HG02852 (cell line): ENCODE measurements at regions not wholly inside any gene's neighbourhood (a gene's known extent, or its start where the extent isn't known, plus 50 kb on each side); places are given as distances from the start of the nearest gene placed in this dataset.
"Not testable (repeated sequence)": the region's sequence is repeated elsewhere in the genome, so short reads cannot be mapped to it uniquely, and the experiment has no call there.

ENCODE experiments used
- ATAC-seq: cut with Tn5 transposase; IDR thresholded peaks from one replicate; pipeline ENCODE4 v1.9.1; 2021; ENCODE audit warnings: mild to moderate bottlenecking, moderate library complexity; ENCODE audit not compliant: unreplicated experiment

DNA sequence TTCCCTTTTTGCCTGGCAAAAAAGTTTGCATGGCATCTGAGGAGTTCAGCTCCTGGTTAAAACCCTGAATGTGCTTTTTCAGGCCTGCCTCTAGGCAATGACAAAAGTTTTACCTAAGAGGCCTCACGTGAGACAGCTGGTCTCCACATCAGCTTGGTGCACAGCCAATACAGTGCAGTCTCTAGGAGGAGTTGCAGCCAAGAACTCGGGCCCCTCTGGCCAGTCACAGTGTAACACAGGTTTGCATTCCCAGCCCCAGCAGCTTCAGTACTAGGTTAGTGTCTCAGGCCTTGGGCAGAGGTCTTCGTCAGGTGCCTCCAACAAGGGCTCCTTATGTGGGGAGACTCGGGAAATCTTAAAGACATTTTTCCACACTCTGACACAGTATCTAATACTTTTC, 771.7 kb downstream of the SORCS1 start:
- ATAC-seq = no peak

DNA sequence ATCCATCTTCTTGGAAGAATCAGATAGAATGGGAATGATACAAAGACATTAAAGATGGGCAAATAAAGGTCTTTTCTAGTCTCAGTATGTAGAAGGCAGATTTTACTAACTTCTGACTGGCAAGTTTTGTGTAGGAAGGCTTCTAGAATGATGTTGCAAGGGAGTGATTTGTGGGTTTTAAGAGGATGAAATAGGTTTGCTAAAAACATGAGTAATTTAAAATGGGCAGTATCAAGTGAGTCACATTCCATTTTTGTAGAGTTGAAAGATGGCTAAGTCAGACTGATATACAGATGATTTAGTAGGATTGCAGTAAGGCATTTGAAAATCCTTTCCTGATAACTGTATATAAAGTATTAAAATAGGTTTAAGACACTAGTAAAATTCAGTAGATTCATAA, 777.4 kb downstream of the SORCS1 start:
- no peak for ATAC-seq

DNA sequence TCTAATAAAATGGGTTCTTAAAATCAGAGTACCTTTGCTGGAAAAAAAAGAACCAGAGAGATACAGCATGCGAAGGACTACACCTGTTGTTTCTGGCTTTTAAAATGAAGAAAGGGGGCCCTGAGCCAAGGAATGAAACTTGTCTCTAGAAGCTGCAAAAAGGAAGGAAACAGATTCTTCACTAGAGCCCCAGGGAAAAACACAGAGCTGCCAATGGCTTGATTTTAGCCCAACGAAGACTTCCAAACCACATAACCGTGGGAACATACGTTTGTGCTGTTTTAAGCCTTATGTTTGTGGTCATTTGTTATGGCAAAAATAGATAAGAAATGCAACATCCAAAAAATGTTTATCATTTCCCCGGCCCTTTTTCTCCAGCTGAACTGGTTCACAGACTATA, 780.0 kb downstream of the SORCS1 start:
- ATAC-seq = no peak

DNA sequence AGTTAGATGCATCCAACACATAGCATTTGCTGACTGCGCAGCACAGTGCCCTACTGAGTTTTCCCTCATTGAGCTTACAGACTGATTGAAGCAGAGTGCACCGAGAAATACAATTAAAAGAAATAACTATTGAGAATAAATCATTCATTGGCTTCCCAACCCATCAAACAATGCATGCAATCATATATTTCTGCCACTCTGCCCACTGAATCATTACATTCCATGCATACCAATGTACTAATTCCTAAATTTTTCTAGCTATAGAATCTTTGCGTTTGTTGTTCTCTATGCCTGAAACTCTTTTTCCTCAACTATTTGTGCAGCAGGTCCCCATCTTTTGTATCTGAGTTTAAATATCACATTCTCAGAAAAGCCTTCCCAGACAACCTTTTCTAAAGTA, 783.8 kb downstream of the SORCS1 start:
- no peak for ATAC-seq

DNA sequence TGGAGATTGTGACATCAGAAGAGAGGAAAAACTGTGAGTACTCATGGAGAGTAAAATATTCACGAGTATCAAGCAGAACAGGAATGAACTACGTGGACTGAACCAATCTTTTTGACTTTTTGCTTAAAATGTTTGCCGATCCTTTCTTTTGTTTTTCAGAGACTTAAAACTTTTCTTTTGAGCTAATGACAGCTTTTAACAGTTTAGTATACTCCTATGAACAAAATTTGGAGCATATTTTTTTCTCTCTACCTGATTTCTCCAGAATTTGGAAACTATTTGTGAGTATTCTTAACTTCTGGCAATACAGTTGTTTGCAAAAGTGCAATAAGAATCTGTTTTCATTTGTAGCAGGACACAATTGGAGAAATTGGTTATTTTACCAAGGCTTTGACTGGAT, 786.3 kb downstream of the SORCS1 start:
- ATAC-seq = no peak

GRCh38 chr10:106370751-106371150, 793.8 kb downstream of the SORCS1 start:
- ATAC-seq = no peak

DNA sequence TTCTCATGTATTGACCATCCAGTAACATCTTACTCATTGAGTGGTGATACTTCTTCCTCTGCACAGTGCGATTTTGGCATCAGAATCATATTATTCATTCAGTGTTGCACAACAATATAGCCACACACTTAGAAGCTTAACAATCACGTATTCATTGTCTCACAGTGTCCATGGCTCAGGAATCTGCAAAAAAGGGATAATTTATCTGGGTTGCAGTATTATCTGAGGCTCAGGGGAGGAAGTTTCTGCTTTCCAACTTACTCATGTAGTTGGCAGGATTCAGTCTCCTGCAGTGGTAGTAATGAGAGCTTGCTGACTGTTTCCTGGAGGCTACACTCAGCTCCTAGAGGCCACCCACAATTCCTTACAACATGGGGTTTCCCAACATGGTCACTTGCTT, 803.6 kb downstream of the SORCS1 start:
- ATAC-seq = no peak

GRCh38 chr10:106355450-106355849, 809.1 kb downstream of the SORCS1 start:
- ATAC-seq = no peak

GRCh38 chr10:106348933-106349332, 815.6 kb downstream of the SORCS1 start:
- ATAC-seq = no peak

DNA sequence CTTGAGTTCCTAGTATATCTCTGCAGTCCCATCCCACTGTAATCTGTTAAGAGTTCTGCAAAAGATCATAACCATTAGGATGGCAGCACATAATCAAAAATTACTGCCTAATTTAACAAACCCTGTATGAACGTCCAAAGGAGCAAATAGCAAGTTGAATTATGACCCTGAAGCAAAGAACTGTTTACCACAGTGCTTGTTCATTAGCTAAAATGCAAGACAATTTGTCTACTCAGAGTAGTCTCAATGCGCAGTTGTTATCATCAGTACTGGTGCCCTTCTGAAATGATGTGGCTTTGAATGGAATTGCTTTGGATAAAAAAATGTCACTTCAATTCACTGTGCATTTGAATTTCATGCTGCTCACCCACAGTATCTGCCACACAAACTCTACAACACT, 817.0 kb downstream of the SORCS1 start:
- ATAC-seq = no peak

DNA sequence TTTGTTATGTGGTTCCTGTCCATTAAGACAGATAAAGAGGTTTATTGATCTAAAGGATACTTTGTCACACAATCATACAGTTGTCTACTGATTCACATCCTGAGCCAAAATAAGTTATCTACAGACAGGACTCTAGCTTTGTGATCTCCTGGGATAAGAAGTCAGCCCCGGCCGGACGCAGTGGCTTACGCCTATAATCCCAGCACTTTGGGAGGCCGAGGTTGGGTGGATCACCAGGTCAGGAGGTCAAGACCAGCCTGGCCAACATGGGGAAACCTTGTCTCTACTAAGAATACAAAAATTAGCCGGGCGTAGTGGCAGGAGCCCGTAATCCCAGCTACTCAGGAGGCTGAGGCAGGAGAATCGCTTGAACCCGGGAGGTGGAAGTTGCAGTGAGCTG, 821.0 kb downstream of the SORCS1 start:
- not testable (repeated sequence) for ATAC-seq

GRCh38 chr10:106341356-106341755, 823.1 kb downstream of the SORCS1 start:
- no peak for ATAC-seq

GRCh38 chr10:106338486-106338885, 826.0 kb downstream of the SORCS1 start:
- ATAC-seq = no peak

GRCh38 chr10:106336874-106337273, 827.6 kb downstream of the SORCS1 start:
- no peak for ATAC-seq

- no peak for ATAC-seq
Measured at GRCh38 chr10:106327747-106328146, 836.8 kb downstream of the SORCS1 start.

GRCh38 chr10:106320876-106321275, 843.6 kb downstream of the SORCS1 start:
- ATAC-seq = no peak

- no peak for ATAC-seq
Measured at GRCh38 chr10:106320078-106320477, 844.4 kb downstream of the SORCS1 start.

GRCh38 chr10:106317554-106317953, 847.0 kb downstream of the SORCS1 start:
- ATAC-seq = no peak

- ATAC-seq = no peak
Measured at GRCh38 chr10:106313041-106313440, 851.5 kb downstream of the SORCS1 start.

- ATAC-seq = no peak
Measured at GRCh38 chr10:106312087-106312486, 852.4 kb downstream of the SORCS1 start.

- no peak for ATAC-seq
Measured at GRCh38 chr10:106311590-106311989, 852.9 kb downstream of the SORCS1 start.

DNA sequence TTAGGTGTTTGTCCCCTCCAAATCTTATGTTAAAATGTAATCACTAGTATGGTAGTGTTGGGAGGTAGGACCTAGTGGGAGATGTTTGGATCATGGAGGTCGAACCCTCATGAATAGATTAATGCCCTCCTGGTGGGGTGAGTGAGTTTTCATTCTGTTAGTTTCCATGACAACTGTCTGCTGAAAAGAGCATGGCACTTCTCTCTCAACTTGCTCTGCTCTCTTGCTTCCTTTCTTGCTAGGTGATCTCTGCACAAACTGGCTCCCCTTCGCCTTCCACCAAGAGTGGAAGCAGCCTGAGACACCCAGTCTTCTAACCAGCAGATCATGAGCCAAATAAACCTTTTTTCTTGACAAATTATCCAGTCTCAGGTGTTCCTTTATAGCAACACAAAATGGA, 853.9 kb downstream of the SORCS1 start:
- no peak for ATAC-seq

GRCh38 chr10:106309376-106309775, 855.1 kb downstream of the SORCS1 start:
- ATAC-seq = no peak

- no peak for ATAC-seq
Measured at GRCh38 chr10:106308284-106308683, 856.2 kb downstream of the SORCS1 start.
